H1 (cell line): ENCODE measurements at regions not wholly inside any gene's neighbourhood (a gene's known extent, or its start where the extent isn't known, plus 50 kb on each side); places are given as distances from the start of the nearest gene placed in this dataset.

Experiments used
- CTCF ChIA-PET: fragments of 300-600 bp; sonication (Branson Sonifier 250); formaldehyde crosslinking; loops from one replicate; lab custom pipeline; 2021; ENCODE audit not compliant: partially characterized antibody; lab: Charles Lee
- POLR2A ChIA-PET: fragments of 300-600 bp; sonication (Branson Sonifier 250); formaldehyde crosslinking; loops from one replicate; lab custom pipeline; 2021; ENCODE audit warnings: inconsistent platforms; ENCODE audit not compliant: partially characterized antibody; lab: Charles Lee
- DNase-seq, 2 experiments: peaks; one replicate each; pipeline versions ENCODE4 v3.0.0 to v3.0.0-alpha.2; 2010 to 2022; ENCODE audit warnings: low spot score in 2 of 2, low read depth in 1 of 2, mixed read lengths in 1 of 2
- FAIRE-seq: peaks from 2 replicates; lab custom pipeline; 2011; peaks lifted over from hg19 to GRCh38; lab: Jason Lieb, UNC
- H2AFZ ChIP-seq: 2 replicates; pipeline ENCODE4 v1.8.1; 2012; ENCODE audit warnings: low read length, inconsistent platforms
- H2AK5ac ChIP-seq: 2 replicates; pipeline ENCODE4 v1.6.1; 2013; ENCODE audit warnings: low read depth, low read length
- H2BK120ac ChIP-seq: replicated peaks from 2 replicates; pipeline ENCODE3; 2013; ENCODE audit warnings: low read depth, low read length, inconsistent platforms
- H2BK12ac ChIP-seq: 2 replicates; pipeline ENCODE4 v1.6.1; 2013; ENCODE audit warnings: low read depth, low read length
- H2BK15ac ChIP-seq: 2 replicates; pipeline ENCODE4 v1.6.1; 2013; ENCODE audit warnings: low read length
- H2BK20ac ChIP-seq: 2 replicates; pipeline ENCODE4 v1.6.1; 2013; ENCODE audit warnings: low read length
- H2BK5ac ChIP-seq: 2 replicates; pipeline ENCODE4 v1.6.1; 2013; ENCODE audit warnings: low read depth, low read length
- H3K14ac ChIP-seq: 2 replicates; pipeline ENCODE4 v1.6.1; 2013; ENCODE audit warnings: inconsistent platforms; ENCODE audit not compliant: insufficient read length
- H3K18ac ChIP-seq: 2 replicates; pipeline ENCODE4 v1.6.1; 2013; ENCODE audit warnings: low read length; ENCODE audit errors: extremely low read depth
- H3K23ac ChIP-seq: 2 replicates; pipeline ENCODE4 v1.6.1; 2013; ENCODE audit warnings: inconsistent platforms; ENCODE audit not compliant: insufficient read length
- H3K23me2 ChIP-seq: 2 replicates; pipeline ENCODE4 v1.6.1; 2013; ENCODE audit warnings: low read depth, low read length
- H3K27ac ChIP-seq: 2 replicates; pipeline ENCODE4 v1.6.1; 2011; ENCODE audit warnings: low read depth, low read length, inconsistent platforms
- H3K27me3 ChIP-seq, 4 experiments: replicated peaks in 1 of 4; 1 replicate in 1 of 4; 2 replicates in 3 of 4; pipeline versions ENCODE4 v1.6.1 to v1.8.1; 2011 to 2013; ENCODE audit warnings: low read length in 3 of 4, mild to moderate bottlenecking in 3 of 4, inconsistent platforms in 2 of 4, mixed read lengths in 2 of 4, moderate library complexity in 1 of 4; ENCODE audit not compliant: control insufficient read depth in 3 of 4, insufficient read depth in 3 of 4; ENCODE audit errors: extremely low read depth in 1 of 4
- H3K36me3 ChIP-seq, 4 experiments: 2 replicates each; pipeline versions ENCODE4 v1.6.1 to v1.8.1; 2011 to 2013; ENCODE audit warnings: mild to moderate bottlenecking in 4 of 4, low read length in 3 of 4, moderate library complexity in 2 of 4, control low read depth in 1 of 4, inconsistent platforms in 1 of 4; ENCODE audit not compliant: insufficient read depth in 4 of 4, control insufficient read depth in 2 of 4
- H3K4ac ChIP-seq: replicated peaks from 2 replicates; pipeline ENCODE3; 2013; ENCODE audit warnings: low read length, low read depth, mixed read lengths, inconsistent platforms; ENCODE audit not compliant: insufficient read length
- H3K4me1 ChIP-seq, 4 experiments: replicated peaks in 1 of 4; 1 replicate in 1 of 4; 2 replicates in 3 of 4; pipeline versions ENCODE4 v1.6.1 to v1.8.1; 2011 to 2013; ENCODE audit warnings: low read length in 3 of 4, inconsistent platforms in 2 of 4, mixed read lengths in 1 of 4; ENCODE audit not compliant: insufficient read depth in 4 of 4, control insufficient read depth in 3 of 4
- H3K4me2 ChIP-seq, 2 experiments: 2 replicates each; pipeline versions ENCODE4 v1.6.1 to v1.8.1; 2011 to 2013; ENCODE audit warnings: low read depth in 2 of 2, low read length in 2 of 2, control low read depth in 1 of 2, inconsistent platforms in 1 of 2, mild to moderate bottlenecking in 1 of 2; ENCODE audit not compliant: insufficient read depth in 1 of 2
- H3K4me3 ChIP-seq, 4 experiments: fragments of 200-600, 300-600 bp in 1 of 4; sonication (generic), shearing (Covaris generic), sonication (Bioruptor Twin) in 1 of 4; 2 replicates each; pipeline versions ENCODE4 v1.5.1 to v1.8.1; 2011 to 2016; ENCODE audit warnings: low read length in 4 of 4, low read depth in 3 of 4, control low read depth in 2 of 4, inconsistent platforms in 2 of 4, mild to moderate bottlenecking in 2 of 4, mixed read lengths in 1 of 4, moderate library complexity in 1 of 4; ENCODE audit not compliant: insufficient read depth in 2 of 4; ENCODE audit errors: extremely low read depth in 1 of 4
- H3K56ac ChIP-seq: replicated peaks from 2 replicates; pipeline ENCODE3; 2013; ENCODE audit warnings: low read depth, mild to moderate bottlenecking, mixed read lengths, low read length, inconsistent platforms; ENCODE audit not compliant: insufficient read length
- H3K79me1 ChIP-seq: 2 replicates; pipeline ENCODE4 v1.6.1; 2013; ENCODE audit warnings: low read depth, low read length, control low read depth
- H3K79me2 ChIP-seq, 2 experiments: 2 replicates each; pipeline versions ENCODE4 v1.6.1 to v1.8.1; 2012 to 2013; ENCODE audit warnings: low read length in 2 of 2, mild to moderate bottlenecking in 2 of 2, inconsistent platforms in 1 of 2; ENCODE audit not compliant: insufficient read depth in 2 of 2, control insufficient read depth in 1 of 2
- H3K9ac ChIP-seq, 4 experiments: replicated peaks in 1 of 4; 1 replicate in 1 of 4; 2 replicates in 3 of 4; pipeline versions ENCODE4 v1.6.1 to v1.8.1; 2011 to 2013; ENCODE audit warnings: low read depth in 3 of 4, low read length in 3 of 4, control low read depth in 2 of 4, mild to moderate bottlenecking in 2 of 4, moderate library complexity in 2 of 4, inconsistent platforms in 1 of 4; ENCODE audit errors: extremely low read depth in 1 of 4
- H3K9me3 ChIP-seq, 2 experiments: 2 replicates each; pipeline versions ENCODE4 v1.6.1 to v1.8.1; 2012 to 2013; ENCODE audit warnings: mild to moderate bottlenecking in 2 of 2, moderate library complexity in 2 of 2, control low read depth in 1 of 2, inconsistent platforms in 1 of 2, low read depth in 1 of 2, low read length in 1 of 2, mixed read lengths in 1 of 2; ENCODE audit not compliant: insufficient read depth in 2 of 2
- H4K20me1 ChIP-seq, 2 experiments: replicated peaks in 1 of 2; 2 replicates each; pipeline versions ENCODE3 to v1.8.1; 2011 to 2013; ENCODE audit warnings: inconsistent platforms in 2 of 2, low read length in 2 of 2, mild to moderate bottlenecking in 1 of 2; ENCODE audit not compliant: insufficient read depth in 2 of 2, control insufficient read depth in 1 of 2
- H4K5ac ChIP-seq: 2 replicates; pipeline ENCODE4 v1.6.1; 2013; ENCODE audit warnings: low read length, low read depth, mixed read lengths, inconsistent platforms; ENCODE audit not compliant: insufficient read length
- H4K8ac ChIP-seq: 2 replicates; pipeline ENCODE4 v1.8.0; 2013; ENCODE audit warnings: mild to moderate bottlenecking, moderate library complexity, low read length, inconsistent platforms; ENCODE audit not compliant: insufficient read depth; ENCODE audit errors: extremely low read depth
- H4K91ac ChIP-seq: replicated peaks from 2 replicates; pipeline ENCODE3; 2013; ENCODE audit warnings: low read length, mixed read lengths, inconsistent platforms; ENCODE audit not compliant: insufficient read length
- CHD2 ChIP-seq: IDR thresholded peaks from 2 replicates; pipeline ENCODE4 v1.6.1; 2012; ENCODE audit warnings: low read length, improper control_type of control experiment
- SP1 ChIP-seq: IDR thresholded peaks from 2 replicates; pipeline ENCODE4 v1.6.1; 2011; ENCODE audit warnings: low read depth, low read length

GRCh38 chr5:125526966-125527365 is 780.5 kb upstream of the ZNF608 start:
- H3K14ac ChIP-seq: no peak overlapping the region
- no peak overlapping the region for H3K18ac ChIP-seq
- H3K4me3 ChIP-seq: no peak overlapping the region
- H2AFZ ChIP-seq: no peak overlapping the region
- no peaks in the 10 kb centered on the region for H3K27me3 ChIP-seq
- no peak overlapping the region for H2BK5ac ChIP-seq
- no peak overlapping the region for H2BK12ac ChIP-seq
- no peak overlapping the region for H2AK5ac ChIP-seq
- H3K9ac ChIP-seq: no peak overlapping the region
- H3K23me2 ChIP-seq: no peaks in the 10 kb centered on the region
- H3K56ac ChIP-seq: no peak overlapping the region
- H3K27ac ChIP-seq: no peak overlapping the region
- no peaks in the 10 kb centered on the region for H3K36me3 ChIP-seq
- DNase-seq: no peak
- H3K9me3 ChIP-seq: no peaks in the 10 kb centered on the region
- no peak overlapping the region for H4K5ac ChIP-seq
- no peaks in the 10 kb centered on the region for H3K79me1 ChIP-seq
- no peak overlapping the region for H2BK20ac ChIP-seq
- H3K79me2 ChIP-seq: no peaks in the 10 kb centered on the region
- H4K20me1 ChIP-seq: no peaks in the 10 kb centered on the region
- H3K4ac ChIP-seq: no peak overlapping the region
- CTCF ChIA-PET: no interaction called here
- no peak overlapping the region for H2BK120ac ChIP-seq
- H3K4me1 ChIP-seq: no peaks in the 10 kb centered on the region
- H3K4me2 ChIP-seq: no peak overlapping the region
- H4K8ac ChIP-seq: no peak overlapping the region
- no peak overlapping the region for H2BK15ac ChIP-seq
- no peak overlapping the region for H3K23ac ChIP-seq
- TF ChIP-seq SP1 (no peak), CHD2 (no peak)
- no peak overlapping the region for H4K91ac ChIP-seq
- FAIRE-seq: no peak
- POLR2A ChIA-PET: no interaction called here
